Stimulated activated naive CD8-positive, alpha-beta T cell treated with anti-CD3 and anti-CD28 coated beads, Interleukin-15, Interleukin-2, amounts not matched to agents 100 U/mL and 50 U/mL, for 24 hours (primary cell): ENCODE measurements at regions not wholly inside any gene's neighbourhood (a gene's known extent, or its start where the extent isn't known, plus 50 kb on each side); places are given as distances from the start of the nearest gene placed in this dataset.

ENCODE experiments used
- ATAC-seq: fragments of 150-1000 bp; cut with Tn5 transposase; one replicate; pipeline ENCODE4 v1.10.0; 2021
- DNase-seq: peaks from one replicate; pipeline ENCODE4 v3.0.0; 2021

GRCh38 chr13:73934771-73935170 is 199.4 kb downstream of the KLF12 start:
- DNase-seq (no peak), ATAC-seq (no peak)

DNA sequence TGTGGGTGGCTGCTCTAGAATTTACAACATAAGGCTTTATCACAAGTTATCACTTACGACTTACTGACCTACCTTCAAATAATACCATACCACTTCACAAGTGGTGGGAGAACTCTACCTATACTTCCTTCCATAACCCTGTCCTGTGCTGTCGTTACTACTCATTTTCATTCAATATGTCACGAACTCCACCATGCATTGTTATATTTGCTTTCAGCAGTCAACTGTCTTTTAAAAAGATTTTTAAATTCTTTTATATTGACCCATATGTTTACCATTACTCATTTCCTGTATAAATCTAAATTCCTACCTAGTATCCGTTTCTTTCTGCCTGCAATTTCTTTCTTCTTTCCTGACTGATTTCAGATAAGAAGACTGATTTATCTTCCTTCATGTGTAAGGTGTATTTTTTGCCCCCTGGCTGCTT is 200.0 kb downstream of the KLF12 start:
- DNase-seq: no peak
- ATAC-seq: peak; percentile 29

GRCh38 chr13:73933795-73934194 is 200.4 kb downstream of the KLF12 start:
- no peak for DNase-seq
- peak; percentile 7 for ATAC-seq

DNA sequence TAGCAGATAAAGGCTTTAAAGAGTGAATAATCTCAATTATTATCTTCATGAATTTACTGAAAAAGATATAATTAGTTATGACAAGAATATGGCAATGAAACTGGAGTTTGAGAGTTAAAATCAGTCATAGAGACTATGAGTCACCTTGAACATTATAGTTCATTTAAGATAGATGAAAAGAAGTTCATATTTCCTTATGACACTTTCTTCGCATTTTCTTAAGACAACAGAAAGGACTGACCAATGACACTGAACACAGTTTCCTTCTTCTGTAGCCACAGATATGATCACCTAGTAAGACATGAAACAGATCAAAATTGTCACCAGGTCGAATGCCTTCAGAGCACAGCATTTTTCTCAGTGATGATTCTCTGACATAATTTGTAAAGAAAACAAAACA is 202.1 kb downstream of the KLF12 start:
- ATAC-seq (peak; percentile 80), DNase-seq (no peak)

DNA sequence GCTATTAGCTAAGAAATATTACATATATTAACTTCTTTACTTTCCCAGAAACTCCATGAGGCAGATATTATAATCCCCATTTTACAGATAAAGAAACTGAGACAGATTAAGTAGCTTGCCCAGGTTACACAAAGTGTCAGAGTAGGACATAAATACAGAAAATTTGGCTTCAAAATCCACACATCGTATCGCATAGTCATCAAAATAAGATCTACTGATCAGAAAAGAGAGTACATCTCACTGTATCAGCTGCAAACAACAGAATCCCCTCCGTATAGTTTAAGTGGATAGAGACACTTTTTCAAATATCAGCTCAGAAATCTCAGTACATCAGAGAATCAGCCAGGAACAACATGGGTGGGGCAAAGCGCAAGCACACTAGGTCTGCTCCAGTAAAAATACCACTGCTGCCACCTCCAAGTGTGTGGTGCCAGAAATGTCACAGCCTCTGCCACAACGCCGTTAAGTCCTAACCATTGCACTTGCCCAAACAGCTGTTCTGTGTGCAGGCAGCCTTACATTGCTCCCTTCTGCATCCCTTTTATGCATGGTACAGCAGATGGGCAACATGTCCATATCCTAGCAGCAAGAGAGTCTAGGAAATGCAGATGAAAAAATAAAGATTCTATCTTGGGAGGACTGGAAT is 204.8 kb downstream of the KLF12 start:
- ATAC-seq (no peak), DNase-seq (no peak)

GRCh38 chr13:73924607-73925006 is 209.6 kb downstream of the KLF12 start:
- ATAC-seq: peak; percentile 76
- no peak for DNase-seq

DNA sequence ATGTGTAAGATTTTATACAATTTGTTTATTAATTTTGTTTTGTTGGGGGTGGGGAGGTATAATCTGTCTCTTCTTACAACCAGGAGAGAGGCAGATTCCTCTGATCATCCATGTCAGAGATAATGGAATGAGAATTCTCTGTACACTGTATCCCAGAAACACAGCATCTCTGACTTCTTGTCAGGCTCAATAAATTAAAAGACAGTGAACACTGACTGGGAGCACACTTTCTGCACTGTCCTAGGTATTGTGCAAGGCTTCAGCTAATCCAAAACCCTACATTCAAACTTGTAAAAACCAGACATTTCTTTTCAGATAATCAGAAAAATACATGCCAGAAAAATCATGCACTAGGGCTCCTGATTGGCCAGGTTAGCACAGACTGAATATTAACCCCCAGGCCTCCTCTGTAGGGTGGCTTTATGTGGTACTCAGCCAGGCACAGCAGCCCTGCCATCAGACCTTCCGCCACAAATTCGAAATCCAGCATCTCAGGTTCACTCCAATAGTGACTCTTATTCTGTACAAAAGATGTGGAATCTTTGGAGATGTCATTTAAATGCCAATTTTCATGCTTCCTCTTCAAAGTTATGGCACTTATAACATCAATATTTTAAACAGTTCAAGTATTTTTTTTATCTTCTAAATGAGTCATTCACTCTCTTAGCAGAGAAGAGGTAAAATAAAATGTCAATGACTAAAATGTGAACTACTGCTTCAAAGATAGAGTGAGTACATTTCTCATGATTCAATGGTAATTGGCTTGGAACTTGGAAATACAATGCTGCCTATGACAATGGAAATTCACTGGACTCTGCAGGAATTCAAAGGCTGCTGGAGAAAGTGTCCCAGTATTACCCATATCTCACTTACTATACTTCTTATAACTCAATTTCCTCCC is 211.5 kb downstream of the KLF12 start:
- ATAC-seq (peak; percentile 85), DNase-seq (no peak)

GRCh38 chr13:73918691-73919090 is 215.5 kb downstream of the KLF12 start:
- DNase-seq (no peak), ATAC-seq (no peak)

DNA sequence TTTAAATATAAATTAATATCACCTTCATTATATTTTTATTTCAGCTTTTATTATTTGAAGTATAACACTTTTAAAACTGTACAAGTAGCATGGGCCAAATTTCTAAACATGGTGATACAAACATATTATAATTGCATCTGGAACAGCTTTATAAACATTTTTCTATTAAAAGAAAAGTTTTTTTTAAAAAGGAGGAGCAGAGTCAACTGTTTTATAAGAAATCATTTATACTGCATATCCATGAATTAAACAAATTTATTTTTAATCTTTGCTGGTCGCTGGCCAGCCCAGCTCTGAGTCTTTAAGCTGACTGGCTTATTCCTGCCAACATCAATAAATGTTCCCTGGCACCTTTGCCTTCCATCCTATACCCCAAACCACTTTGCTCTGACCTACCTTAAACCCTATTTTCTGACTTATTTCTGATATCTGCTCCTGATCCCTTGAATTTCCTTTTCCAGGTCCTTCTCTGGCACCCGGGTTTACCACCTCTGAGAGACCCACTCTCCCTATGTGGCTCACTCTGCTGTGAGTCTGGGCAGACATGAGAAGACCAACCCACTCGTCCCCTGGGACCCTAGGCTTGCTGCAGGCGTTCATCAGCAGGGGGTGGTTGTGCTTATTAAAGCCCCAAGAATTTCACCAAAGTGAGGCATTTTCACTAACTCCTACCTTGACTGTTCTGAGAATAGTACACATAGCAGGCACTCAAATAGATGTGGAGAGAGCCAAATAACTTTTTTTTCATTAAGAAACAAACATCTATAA is 220.3 kb downstream of the KLF12 start:
- DNase-seq (no peak), ATAC-seq (no peak)

DNA sequence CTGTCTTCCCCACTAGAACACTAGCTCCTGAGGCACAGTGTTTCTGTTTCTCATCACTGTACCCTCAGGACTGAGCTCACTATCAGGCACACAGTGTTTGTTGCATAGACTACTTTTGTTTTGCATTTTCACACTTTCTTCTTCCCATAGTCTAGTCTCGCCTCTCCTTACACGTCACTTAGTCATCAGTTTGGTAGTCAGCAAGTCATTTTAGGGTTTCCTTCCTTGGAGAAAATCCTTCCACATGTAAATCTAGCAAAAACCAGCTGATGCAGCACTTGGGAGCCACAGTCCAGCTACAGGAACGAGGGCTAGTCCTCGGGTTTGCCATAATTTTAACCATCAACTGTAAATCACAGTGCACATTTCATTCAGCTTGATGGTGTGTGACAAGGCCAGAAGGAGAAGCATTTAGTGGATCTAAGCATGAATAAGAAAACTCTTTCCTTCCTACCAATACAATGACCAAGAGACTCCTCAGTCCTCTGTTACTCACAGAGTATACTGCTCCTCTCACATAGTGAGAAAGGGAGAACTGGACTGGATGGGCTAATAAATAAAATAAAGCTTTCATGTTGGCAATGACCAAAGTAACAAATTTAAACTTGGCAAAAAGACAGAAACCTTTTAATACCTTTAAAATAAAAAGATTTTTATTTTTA is 221.0 kb downstream of the KLF12 start:
- ATAC-seq: peak; percentile 76
- no peak for DNase-seq

- DNase-seq: no peak
- no peak for ATAC-seq
These were observed 222.8 kb downstream of the KLF12 start for GRCh38 chr13:73911361-73911760.

GRCh38 chr13:73910733-73911132 is 223.5 kb downstream of the KLF12 start:
- no peak for ATAC-seq
- DNase-seq: no peak

DNA sequence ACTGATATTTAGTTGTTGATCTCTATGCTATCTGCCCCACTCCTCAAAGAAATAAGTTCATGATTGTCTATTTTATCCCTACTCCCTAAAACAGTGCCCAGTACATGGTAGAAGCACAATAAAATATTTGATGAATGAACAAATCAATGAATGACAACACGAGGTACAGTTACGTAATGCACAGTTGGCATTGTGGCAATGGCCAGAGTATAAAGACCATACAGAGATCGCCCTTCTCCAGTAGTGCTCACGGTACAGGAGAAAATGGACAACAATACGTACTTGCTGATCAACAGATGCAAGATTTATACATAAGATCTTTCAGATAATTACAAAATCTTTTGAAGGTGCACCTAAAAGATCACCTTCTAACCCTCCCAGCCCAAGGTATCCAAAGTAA is 225.4 kb downstream of the KLF12 start:
- no peak for DNase-seq
- no peak for ATAC-seq

DNA sequence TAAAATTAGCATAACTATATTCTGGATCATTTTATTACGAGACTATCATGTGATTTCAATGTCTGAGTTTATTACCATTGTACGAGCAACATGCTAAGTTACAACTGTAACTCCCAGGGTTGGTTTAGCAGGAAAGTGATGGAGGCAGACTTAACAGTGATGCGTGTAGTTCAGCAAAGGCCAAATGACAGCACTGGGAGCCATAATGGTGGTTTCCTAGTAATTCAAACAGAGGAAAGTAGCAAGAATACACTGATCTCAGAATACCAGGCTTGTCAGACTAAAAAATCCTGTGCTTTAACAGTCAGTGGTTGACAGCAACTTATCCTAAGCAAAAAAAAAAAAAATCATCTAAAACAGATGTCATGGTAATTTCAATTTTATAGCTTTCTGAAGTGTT is 229.6 kb downstream of the KLF12 start:
- no peak for ATAC-seq
- no peak for DNase-seq

DNA sequence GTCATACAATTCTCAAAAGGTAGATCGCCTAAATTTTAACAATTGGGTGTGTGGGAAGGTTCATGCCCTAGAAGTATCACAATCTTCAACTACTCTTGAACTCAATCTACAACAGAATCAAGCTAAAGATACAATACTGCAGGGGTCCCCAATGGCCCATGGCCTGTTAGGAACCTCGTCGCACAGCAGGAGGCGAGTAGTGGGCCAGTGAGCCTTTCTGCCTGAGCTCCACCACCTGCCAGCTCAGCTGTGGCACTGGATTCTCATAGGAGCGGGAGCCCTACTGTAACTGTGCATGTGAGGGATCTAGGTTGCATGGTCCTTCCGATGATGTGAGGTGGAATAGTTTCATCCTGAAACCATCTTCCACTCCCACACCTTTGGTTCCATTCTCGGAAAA is 230.6 kb downstream of the KLF12 start:
- ATAC-seq: no peak

DNA sequence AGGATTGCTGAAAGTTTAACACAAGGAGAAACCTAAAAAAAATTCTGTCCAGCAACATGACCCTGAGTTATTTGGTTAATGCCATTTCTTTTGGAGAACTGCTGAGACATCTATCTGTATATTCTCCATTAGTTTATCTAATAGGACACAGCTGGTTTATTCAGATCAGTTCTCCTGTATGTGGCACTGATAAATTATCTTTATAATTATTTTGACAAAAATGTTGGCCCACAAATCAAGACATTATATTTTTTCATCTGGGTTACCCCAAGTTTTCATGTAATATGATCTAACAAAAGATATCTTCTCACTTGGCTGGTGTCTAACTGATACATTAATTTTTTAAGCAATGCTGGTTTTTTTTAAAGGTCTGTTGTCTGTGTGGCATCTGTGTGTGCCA is 231.4 kb downstream of the KLF12 start:
- DNase-seq: no peak
- no peak for ATAC-seq

More for the DNA sequence above, 230.6 kb downstream of the KLF12 start:
- DNase-seq: no peak

- DNase-seq: no peak
These were observed 231.9 kb downstream of the KLF12 start for GRCh38 chr13:73902296-73902695.

GRCh38 chr13:73901324-73902068 is 232.7 kb downstream of the KLF12 start:
- ATAC-seq (no peak), DNase-seq (no peak)

More at GRCh38 chr13:73902296-73902695, 231.9 kb downstream of the KLF12 start:
- ATAC-seq: no peak

DNA sequence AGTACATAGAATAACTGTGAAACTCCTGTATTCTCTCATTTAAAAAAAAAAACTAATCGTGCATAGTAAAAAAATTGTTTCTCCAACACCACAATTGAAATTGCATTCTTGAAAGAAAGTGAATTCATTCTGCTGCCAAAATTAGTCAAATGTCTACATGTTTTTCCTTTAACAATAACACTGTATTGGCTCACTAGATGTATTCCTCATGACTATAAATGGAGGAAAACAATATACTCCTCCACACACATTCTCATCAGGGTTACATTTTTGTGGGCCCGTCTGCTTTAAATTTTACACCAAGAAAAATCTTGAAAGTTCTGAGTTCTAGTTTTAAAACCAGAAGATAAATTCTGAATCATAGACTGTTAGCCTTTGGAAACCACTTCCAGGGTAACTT is 233.6 kb downstream of the KLF12 start:
- no peak for DNase-seq
- no peak for ATAC-seq

- ATAC-seq (no peak), DNase-seq (no peak)
These were observed 235.3 kb downstream of the KLF12 start for GRCh38 chr13:73898899-73899298.

DNA sequence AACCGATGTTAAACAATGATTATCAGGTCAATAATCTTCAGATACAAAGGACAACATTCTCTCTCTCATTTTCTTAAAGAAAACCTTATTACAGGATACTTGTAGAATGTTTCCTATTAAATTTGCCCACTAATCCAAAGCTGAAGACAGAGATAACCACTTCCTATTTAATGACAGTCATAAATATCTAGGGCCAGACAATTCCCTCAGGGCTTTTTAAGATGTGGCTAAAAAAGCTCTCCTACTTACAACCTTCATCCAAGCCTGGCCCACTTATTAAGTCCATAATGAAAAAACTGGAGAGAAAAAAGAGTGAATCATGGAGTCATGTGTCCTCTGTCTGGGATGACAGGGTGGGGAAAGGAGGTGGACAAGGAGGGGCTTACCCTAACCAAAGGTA is 235.9 kb downstream of the KLF12 start:
- no peak for ATAC-seq

More for the DNA sequence above, 235.9 kb downstream of the KLF12 start:
- DNase-seq: no peak
